ENCODE measurements at regions not wholly inside any gene's neighbourhood (a gene's known extent, or its start where the extent isn't known, plus 50 kb on each side); places are given as distances from the start of the nearest gene placed in this dataset.

DNA sequence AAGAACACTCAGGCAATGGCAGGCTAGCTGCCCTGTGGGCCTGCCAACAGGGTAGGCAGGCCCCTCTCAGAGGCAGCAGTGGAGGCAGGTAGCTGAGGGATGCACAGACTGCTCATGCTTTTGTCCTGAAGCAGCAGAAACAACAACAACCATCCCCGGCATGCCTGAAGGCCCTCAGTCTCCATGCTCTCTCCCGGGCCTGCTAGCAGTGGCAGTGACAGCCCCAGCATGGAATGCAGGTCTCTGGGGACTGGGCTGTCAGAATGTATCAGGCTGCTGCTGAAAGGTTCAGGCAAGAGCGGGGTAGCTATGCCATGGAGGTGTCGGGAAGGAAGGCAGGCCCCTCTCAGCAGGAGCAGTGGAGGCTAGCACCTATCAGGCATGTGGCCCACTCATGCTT, 209.8 kb downstream of the KCNJ3 start:
- TF ChIP-seq, protein P1, sequence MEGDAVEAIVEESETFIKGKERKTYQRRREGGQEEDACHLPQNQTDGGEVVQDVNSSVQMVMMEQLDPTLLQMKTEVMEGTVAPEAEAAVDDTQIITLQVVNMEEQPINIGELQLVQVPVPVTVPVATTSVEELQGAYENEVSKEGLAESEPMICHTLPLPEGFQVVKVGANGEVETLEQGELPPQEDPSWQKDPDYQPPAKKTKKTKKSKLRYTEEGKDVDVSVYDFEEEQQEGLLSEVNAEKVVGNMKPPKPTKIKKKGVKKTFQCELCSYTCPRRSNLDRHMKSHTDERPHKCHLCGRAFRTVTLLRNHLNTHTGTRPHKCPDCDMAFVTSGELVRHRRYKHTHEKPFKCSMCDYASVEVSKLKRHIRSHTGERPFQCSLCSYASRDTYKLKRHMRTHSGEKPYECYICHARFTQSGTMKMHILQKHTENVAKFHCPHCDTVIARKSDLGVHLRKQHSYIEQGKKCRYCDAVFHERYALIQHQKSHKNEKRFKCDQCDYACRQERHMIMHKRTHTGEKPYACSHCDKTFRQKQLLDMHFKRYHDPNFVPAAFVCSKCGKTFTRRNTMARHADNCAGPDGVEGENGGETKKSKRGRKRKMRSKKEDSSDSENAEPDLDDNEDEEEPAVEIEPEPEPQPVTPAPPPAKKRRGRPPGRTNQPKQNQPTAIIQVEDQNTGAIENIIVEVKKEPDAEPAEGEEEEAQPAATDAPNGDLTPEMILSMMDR (IDR thresholded peaks at IDR 0.05; ENCODE audit: control insufficient read depth, extremely low read depth, insufficient read depth) = no peak
- DNase-seq (ENCODE audit: low read depth) = no peak

More for the DNA sequence above, 209.8 kb downstream of the KCNJ3 start:
- H3K4me3 ChIP-seq (ENCODE audit: low read depth, low read length) = no peak overlapping the region

All from LNCaP clone FGC (cell line).